GM12874 (cell line): ENCODE measurements at regions not wholly inside any gene's neighbourhood (a gene's known extent, or its start where the extent isn't known, plus 50 kb on each side); places are given as distances from the start of the nearest gene placed in this dataset.

ENCODE experiments used
- TF ChIP-seq, protein P1 (sequence below): IDR thresholded peaks from 2 replicates; pipeline ENCODE4 v1.5.1; 2011; ENCODE audit warnings: low read depth, mild to moderate bottlenecking, control low read depth, low read length, moderate library complexity; ENCODE audit not compliant: insufficient read depth

DNA sequence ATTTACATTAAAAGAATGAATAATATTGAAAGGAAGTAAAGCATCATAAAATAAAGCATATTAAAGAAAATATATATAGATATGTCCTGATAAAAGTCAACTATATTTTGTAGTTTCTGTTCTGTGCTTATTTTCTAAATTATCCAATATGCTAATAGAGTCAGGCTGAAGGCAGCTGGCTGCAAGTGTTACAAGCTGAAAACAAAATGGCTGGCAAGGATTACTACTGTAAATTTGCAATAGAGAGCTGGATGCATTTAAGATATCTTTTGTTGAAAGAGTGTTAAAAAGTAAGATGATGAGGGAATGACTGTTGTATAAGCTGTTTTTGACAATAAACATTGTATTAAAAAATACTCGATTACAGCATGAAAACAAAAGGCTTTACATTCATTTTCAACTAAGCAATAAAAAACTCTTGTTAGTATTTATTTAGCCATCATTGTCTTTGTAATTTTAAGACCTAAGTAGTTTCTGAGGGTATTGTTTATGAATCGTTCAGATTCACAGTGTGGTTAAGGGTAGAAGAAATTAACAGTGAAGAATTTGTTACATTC lies 76.3 kb downstream of the TANC2 start:
- TF ChIP-seq, protein P1, sequence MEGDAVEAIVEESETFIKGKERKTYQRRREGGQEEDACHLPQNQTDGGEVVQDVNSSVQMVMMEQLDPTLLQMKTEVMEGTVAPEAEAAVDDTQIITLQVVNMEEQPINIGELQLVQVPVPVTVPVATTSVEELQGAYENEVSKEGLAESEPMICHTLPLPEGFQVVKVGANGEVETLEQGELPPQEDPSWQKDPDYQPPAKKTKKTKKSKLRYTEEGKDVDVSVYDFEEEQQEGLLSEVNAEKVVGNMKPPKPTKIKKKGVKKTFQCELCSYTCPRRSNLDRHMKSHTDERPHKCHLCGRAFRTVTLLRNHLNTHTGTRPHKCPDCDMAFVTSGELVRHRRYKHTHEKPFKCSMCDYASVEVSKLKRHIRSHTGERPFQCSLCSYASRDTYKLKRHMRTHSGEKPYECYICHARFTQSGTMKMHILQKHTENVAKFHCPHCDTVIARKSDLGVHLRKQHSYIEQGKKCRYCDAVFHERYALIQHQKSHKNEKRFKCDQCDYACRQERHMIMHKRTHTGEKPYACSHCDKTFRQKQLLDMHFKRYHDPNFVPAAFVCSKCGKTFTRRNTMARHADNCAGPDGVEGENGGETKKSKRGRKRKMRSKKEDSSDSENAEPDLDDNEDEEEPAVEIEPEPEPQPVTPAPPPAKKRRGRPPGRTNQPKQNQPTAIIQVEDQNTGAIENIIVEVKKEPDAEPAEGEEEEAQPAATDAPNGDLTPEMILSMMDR, result no peak

DNA sequence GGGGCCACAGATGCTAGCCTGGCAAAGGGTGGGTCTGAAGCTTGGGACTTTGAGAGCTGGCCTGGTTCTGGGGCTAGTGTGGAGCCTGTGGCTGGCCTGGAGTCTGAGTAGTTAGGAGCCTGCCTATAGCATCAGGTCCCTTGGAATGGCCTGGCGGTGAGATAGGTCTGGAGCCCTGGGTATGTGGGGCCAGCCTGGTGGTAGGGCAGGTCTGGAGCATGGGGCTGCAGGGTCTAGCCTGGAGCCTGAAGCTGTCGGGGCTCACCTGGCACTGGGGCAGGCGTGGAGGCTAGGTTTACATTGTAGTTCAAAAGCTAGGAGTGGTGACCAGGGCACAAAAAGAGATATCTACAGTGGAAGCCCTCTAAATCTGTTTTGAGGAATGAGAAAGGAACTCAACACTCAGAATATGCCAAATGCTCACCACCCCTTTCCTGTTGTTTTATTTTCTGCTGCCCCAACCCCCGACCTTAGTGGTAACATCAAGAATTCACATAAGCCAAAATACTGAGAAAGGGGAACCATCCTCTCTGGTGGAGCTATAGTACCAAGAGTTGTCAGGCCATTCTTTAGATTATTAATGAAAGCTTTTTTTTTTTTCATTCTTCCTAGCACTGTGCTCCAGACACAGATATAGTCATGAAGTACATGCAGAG lies 100.3 kb downstream of the TANC2 start:
- TF ChIP-seq, protein P1, result no peak

- TF ChIP-seq, protein P1, result no peak
Measured at GRCh38 chr17:63069245-63069644, 103.2 kb downstream of the TANC2 start.

- TF ChIP-seq, protein P1, result no peak
Measured at GRCh38 chr17:63070031-63070430, 104.0 kb downstream of the TANC2 start.

DNA sequence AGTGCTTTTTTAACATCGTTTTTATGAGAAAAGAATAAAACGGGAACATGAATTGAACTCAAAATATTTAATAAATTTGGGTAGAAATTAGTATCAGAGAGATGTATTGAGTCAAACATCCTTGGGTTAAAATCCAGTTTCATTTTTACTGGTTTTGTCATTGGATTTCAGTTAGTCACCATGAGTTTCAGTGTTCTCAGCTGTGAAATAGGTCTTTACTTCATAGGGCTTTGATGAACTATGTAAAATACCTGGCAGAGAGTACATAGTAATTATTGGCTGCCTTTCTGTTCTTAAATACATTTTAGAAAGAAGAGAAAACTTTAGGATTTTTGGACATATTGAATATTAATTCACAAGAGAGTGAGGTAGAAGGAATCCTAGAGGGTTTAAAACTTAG lies 105.8 kb downstream of the TANC2 start:
- TF ChIP-seq, protein P1, result no peak

- TF ChIP-seq, protein P1, result no peak
Measured at GRCh38 chr17:63075969-63076368, 109.9 kb downstream of the TANC2 start.

DNA sequence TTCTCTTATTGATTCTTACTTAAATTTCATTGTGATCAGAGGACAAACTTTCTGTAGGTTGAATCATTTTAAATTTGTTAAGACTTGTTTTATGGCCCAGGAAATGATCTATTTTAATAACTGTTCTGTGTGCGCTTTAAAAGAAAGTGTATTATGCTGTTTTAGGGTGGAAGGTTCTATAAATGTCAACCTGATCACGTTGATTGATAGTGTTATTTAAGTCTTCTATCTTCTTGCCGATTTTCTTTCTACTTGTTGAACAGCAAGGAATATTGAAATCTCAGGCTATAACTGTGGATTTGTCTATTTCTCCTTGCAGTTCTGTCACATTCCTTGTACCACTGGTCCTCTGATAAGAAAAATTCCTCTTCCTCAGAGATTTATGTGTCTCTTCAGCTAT lies 112.7 kb downstream of the TANC2 start:
- TF ChIP-seq, protein P1, result no peak
